Peyer's patch (tissue), 4 donors: ENCODE measurements at regions not wholly inside any gene's neighbourhood (a gene's known extent, or its start where the extent isn't known, plus 50 kb on each side); places are given as distances from the start of the nearest gene placed in this dataset.

Experiments used
- DNase-seq, 3 donors: peaks; one replicate each; pipeline ENCODE4 v3.0.0-alpha.2; 2017 to 2019
- H3K27ac ChIP-seq, 4 donors: fragments of 200-600 bp; sonication (generic); one replicate each; pipeline ENCODE4 v1.5.1; 2016 to 2019
- H3K27me3 ChIP-seq, 2 donors: fragments of 200-600 bp; sonication (generic); one replicate each; pipeline ENCODE4 v1.5.1; 2019
- H3K36me3 ChIP-seq, 3 donors: fragments of 200-600 bp; sonication (generic); one replicate each; pipeline ENCODE4 v1.5.1; 2016 to 2019
- H3K4me1 ChIP-seq, 4 donors: fragments of 200-600 bp; sonication (generic); one replicate each; pipeline ENCODE4 v1.5.1; 2016 to 2019
- H3K4me3 ChIP-seq, 4 donors: fragments of 200-600 bp; sonication (generic); 1 replicate in 3 of 4; 2 replicates in 1 of 4; pipeline ENCODE4 v1.5.1; 2016 to 2019; ENCODE audit warnings: mild to moderate bottlenecking in 1 of 4
- H3K9me3 ChIP-seq, 4 donors: fragments of 200-600 bp; sonication (generic); one replicate each; pipeline ENCODE4 v1.5.1; 2016 to 2019; ENCODE audit warnings: mild to moderate bottlenecking in 1 of 4
- POLR2A ChIP-seq, 2 donors: fragments of 450-650 bp; IDR thresholded peaks; one replicate each; pipeline ENCODE4 v1.5.1; 2017; ENCODE audit warnings: antibody characterized with exemption in 2 of 2, mild to moderate bottlenecking in 2 of 2, moderate library complexity in 2 of 2
- small RNA-seq, 2 donors: library from RNA; depleted of rRNA; stranded (forward); fragments of <200 nt; gene quantifications; one replicate each; pipeline ENCODE3, GENCODE V24; 2016
- TF ChIP-seq, protein P1 (sequence below), 6 experiments: fragments of 450-650 bp in 4 of 6; fragments of 200-600 bp in 2 of 6; sonication (generic) in 1 of 6; IDR thresholded peaks; one replicate each; pipeline ENCODE4 v1.5.1; 2017 to 2019; ENCODE audit warnings: antibody characterized with exemption in 6 of 6, mild to moderate bottlenecking in 3 of 6, moderate library complexity in 1 of 6

- H3K4me1 ChIP-seq: no peaks in the 10 kb centered on the region
- no peak overlapping the region for H3K27ac ChIP-seq
- H3K36me3 ChIP-seq: no peaks in the 10 kb centered on the region
- H3K4me3 ChIP-seq: no peak overlapping the region
- no peaks in the 10 kb centered on the region for H3K9me3 ChIP-seq
- no peaks in the 10 kb centered on the region for H3K27me3 ChIP-seq
- TF ChIP-seq, protein P1, sequence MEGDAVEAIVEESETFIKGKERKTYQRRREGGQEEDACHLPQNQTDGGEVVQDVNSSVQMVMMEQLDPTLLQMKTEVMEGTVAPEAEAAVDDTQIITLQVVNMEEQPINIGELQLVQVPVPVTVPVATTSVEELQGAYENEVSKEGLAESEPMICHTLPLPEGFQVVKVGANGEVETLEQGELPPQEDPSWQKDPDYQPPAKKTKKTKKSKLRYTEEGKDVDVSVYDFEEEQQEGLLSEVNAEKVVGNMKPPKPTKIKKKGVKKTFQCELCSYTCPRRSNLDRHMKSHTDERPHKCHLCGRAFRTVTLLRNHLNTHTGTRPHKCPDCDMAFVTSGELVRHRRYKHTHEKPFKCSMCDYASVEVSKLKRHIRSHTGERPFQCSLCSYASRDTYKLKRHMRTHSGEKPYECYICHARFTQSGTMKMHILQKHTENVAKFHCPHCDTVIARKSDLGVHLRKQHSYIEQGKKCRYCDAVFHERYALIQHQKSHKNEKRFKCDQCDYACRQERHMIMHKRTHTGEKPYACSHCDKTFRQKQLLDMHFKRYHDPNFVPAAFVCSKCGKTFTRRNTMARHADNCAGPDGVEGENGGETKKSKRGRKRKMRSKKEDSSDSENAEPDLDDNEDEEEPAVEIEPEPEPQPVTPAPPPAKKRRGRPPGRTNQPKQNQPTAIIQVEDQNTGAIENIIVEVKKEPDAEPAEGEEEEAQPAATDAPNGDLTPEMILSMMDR (IDR thresholded peaks at IDR 0.05): no peak
- no peak for TF ChIP-seq POLR2A (IDR thresholded peaks at IDR 0.05)
- no peak for DNase-seq
Measured at GRCh38 chr18:47321815-47322214, 70.4 kb upstream of the SKOR2 start.

GRCh38 chr18:47317824-47318508, 66.5 kb upstream of the SKOR2 start:
- H3K4me1 ChIP-seq: no peaks in the 10 kb centered on the region
- no peak overlapping the region for H3K27ac ChIP-seq
- H3K27me3 ChIP-seq: no peaks in the 10 kb centered on the region
- DNase-seq: no peak
- no peaks in the 10 kb centered on the region for H3K9me3 ChIP-seq
- TF ChIP-seq POLR2A (IDR thresholded peaks at IDR 0.05): no peak
- TF ChIP-seq, protein P1 (IDR thresholded peaks at IDR 0.05): no peak
- no peaks in the 10 kb centered on the region for H3K36me3 ChIP-seq
- H3K4me3 ChIP-seq: no peak overlapping the region

GRCh38 chr18:47316924-47317323, 65.5 kb upstream of the SKOR2 start:
- TF ChIP-seq, protein P1 (IDR thresholded peaks at IDR 0.05): no peak
- H3K4me1 ChIP-seq: no peaks in the 10 kb centered on the region
- H3K36me3 ChIP-seq: no peaks in the 10 kb centered on the region
- no peaks in the 10 kb centered on the region for H3K27me3 ChIP-seq
- H3K4me3 ChIP-seq: no peak overlapping the region
- no peaks in the 10 kb centered on the region for H3K9me3 ChIP-seq
- H3K27ac ChIP-seq: no peak overlapping the region
- DNase-seq: no peak

DNA sequence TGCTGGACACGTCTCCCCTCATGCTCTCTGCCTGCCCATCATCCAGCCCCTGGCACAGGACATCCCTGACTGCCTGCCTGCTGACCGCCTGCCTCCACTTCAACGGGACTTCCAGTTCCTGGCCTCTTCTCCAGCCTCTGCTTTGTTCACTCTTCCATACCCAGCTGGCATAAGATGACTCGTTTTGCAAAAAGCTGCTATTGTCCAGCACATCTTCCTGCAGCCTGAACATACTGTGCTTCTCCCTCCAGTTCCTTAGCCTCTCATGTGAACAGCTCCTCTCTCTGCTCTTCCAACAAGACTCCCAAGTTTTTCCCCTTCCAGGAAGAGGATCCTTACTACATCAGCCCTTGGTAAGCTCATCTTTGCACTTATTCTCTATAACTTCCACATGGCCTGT, 62.4 kb upstream of the SKOR2 start:
- H3K9me3 ChIP-seq: no peaks in the 10 kb centered on the region
- H3K27ac ChIP-seq: no peak overlapping the region
- no peaks in the 10 kb centered on the region for H3K27me3 ChIP-seq
- no peak for TF ChIP-seq POLR2A (IDR thresholded peaks at IDR 0.05)
- TF ChIP-seq, protein P1 (IDR thresholded peaks at IDR 0.05): no peak
- H3K4me3 ChIP-seq: no peak overlapping the region
- H3K4me1 ChIP-seq: no peaks in the 10 kb centered on the region
- no peaks in the 10 kb centered on the region for H3K36me3 ChIP-seq
- no peak for DNase-seq

DNA sequence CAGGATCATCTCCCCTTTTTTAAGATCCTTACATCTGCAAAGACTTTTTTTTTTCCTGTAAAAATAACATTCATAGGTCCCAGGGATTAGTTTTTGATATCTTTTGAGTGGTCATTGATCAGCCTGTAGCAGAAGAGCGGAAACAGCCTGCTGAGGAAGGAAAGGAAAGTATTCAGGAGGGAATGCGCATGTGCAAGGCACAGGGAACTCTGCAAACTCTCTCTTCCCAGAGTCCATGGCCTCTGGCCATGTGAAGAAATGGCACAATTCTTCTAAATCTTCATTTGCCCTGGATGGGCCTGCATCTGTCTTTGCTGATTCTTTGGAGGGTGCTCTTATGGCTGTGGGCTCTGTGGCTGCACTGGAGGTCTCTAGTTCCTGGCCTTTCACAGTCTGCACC, 60.1 kb upstream of the SKOR2 start:
- Histone ChIP-seq H3K4me1 (no peaks in the 10 kb centered on the region), H3K9me3 (no peaks in the 10 kb centered on the region), H3K4me3 (no peak overlapping the region), H3K27me3 (no peaks in the 10 kb centered on the region), H3K36me3 (no peaks in the 10 kb centered on the region), H3K27ac (no peak overlapping the region)
- no peak for DNase-seq
- TF ChIP-seq, protein P1 (IDR thresholded peaks at IDR 0.05): no peak

Small RNA genes in the stretch of these regions (small RNA-seq; reads per million reads assigned to genes)
- 0 reads per million in 2 donors for gene MIR4527
